Sigmoid colon (tissue), 4 donors: ENCODE measurements at regions not wholly inside any gene's neighbourhood (a gene's known extent, or its start where the extent isn't known, plus 50 kb on each side); places are given as distances from the start of the nearest gene placed in this dataset.

ENCODE experiments used
- CTCF ChIP-seq, 4 experiments: fragments of 450-650 bp in 3 of 4; fragments of 200-600 bp in 1 of 4; IDR thresholded peaks; one replicate each; pipeline ENCODE4 v1.5.1; 2016 to 2019; ENCODE audit warnings: antibody characterized with exemption in 4 of 4, mild to moderate bottlenecking in 3 of 4, moderate library complexity in 2 of 4
- EP300 ChIP-seq, 4 donors: sonication (generic); formaldehyde crosslinking; IDR thresholded peaks; one replicate each; pipeline ENCODE4 v1.6.1; 2017; ENCODE audit warnings: antibody characterized with exemption in 4 of 4
- POLR2A ChIP-seq, 2 donors: fragments of 450-650 bp; IDR thresholded peaks; one replicate each; pipeline ENCODE4 v1.6.1; 2016; ENCODE audit warnings: antibody characterized with exemption in 2 of 2, mild to moderate bottlenecking in 2 of 2, moderate library complexity in 2 of 2
- POLR2AphosphoS5 ChIP-seq, 4 donors: sonication (generic); formaldehyde crosslinking; IDR thresholded peaks; one replicate each; pipeline ENCODE4 v1.6.1; 2017; ENCODE audit warnings: antibody characterized with exemption in 4 of 4

DNA sequence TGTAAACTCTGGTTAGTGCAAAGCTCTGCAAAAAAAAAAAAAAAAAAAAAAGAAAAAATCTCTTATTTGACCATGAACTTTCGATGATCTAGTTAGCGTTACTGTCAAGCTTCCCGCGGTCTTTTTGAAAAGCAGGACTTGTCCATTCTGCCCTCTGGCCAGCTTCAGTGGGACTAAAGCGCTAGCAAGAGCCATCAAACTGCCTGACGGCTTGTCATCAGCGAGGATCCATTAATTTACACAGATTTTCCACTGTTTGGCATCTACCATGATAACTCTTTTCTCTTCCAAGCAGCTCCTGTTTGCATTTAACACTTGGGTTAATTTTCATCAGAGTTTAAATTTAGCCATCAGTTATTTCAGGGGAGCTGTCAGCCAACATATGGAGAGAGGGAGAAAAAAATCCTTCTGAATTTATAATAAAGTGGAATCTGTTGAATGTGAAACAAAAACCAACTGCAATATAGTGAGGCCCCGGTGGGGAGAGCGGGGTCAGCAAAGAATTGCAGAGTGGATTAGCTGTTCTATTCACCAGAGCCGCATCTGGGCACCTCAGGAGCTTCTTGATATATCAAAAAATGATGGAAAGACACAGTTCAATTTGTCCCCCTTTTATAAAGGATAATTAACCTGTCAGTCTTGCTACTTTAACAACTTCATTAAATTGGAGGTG lies 298.2 kb downstream of the SPATA17 start:
- TF ChIP-seq CTCF (IDR thresholded peaks at IDR 0.05) (no peak), POLR2AphosphoS5 (IDR thresholded peaks at IDR 0.05) (no peak), POLR2A (IDR thresholded peaks at IDR 0.05) (no peak), EP300 (IDR thresholded peaks at IDR 0.05) (no peak)
